ENCODE measurements at regions not wholly inside any gene's neighbourhood (a gene's known extent, or its start where the extent isn't known, plus 50 kb on each side); places are given as distances from the start of the nearest gene placed in this dataset.

DNA sequence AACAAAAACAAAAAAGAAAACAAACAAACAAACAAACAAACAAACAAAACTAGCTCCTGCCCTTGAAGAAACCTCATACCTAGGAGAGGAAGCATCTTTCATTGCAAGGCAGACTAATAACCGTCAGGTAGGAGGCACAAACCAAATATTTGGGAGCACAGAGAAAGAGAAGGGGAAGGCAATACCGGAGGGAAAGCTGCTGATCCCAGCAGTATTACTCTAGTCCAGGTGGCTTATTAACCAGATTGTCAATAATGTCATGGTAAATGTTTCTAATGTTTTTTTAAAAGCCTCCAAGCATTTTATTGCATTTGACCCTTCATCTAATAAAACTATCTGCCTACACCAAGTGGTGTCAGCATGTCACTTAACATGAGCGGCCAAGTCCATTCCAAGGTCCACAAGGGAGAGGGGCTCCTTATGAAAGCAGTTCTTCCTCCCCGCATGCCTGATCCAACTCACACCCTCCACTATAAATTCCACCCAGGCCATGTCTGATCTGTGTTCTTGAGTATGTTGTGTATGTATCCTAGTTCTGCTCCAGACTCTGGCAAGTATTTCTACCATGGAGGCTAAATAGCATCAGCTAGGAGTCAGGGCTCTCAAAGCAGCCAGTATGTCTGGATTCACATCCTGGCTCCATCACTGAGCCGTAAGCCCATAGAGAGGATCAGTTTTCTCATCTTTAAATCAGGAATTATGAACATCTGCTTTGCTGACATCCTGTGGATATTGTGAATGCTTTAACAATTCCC, 208.1 kb upstream of the TENM4 start:
- H3K4me1 Mint-ChIP-seq: no peaks in the 10 kb centered on the region
- H3K27ac Mint-ChIP-seq: no peak overlapping the region
- WGBS (ENCODE audit: insufficient coverage): no CpG with 5 or more reads among the region's 5 CpGs
- peaks cover 0 to 12% (median 7%) of the 10 kb centered on the region in 3 donors for H3K9me3 Mint-ChIP-seq
- no peaks in the 10 kb centered on the region for H3K36me3 ChIP-seq (ENCODE audit: control insufficient read depth in 2 of 2, extremely low read depth in 1 of 2, insufficient read depth in 1 of 2, low read length in 1 of 2)
- ChIA-PET CTCF (no interaction called here), POLR2A (no interaction called here)
- no peaks in the 10 kb centered on the region for H3K36me3 Mint-ChIP-seq
- no peaks in the 10 kb centered on the region for H3K9me3 ChIP-seq
- H3K4me3 Mint-ChIP-seq: no peak overlapping the region
- no peaks in the 10 kb centered on the region for H3K27me3 Mint-ChIP-seq
- ATAC-seq (replicated peaks in 1 of 4) (no peak), DNase-seq (no peak)
- H3K4me1 ChIP-seq (ENCODE audit: control insufficient read depth in 1 of 2, extremely low read depth in 1 of 2, insufficient read depth in 2 of 2, low read length in 2 of 2): no peaks in the 10 kb centered on the region
- H3K4me3 ChIP-seq (ENCODE audit: control insufficient read depth in 1 of 2, extremely low read depth in 1 of 2, low read length in 1 of 2): no peak overlapping the region
- H3K27me3 ChIP-seq (replicated peaks in 1 of 2; ENCODE audit: control insufficient read depth in 2 of 2, extremely low read depth in 1 of 2, insufficient read depth in 2 of 2, low read length in 1 of 2): no peaks in the 10 kb centered on the region
- H3K27ac ChIP-seq (ENCODE audit: low read length): no peak overlapping the region

DNA sequence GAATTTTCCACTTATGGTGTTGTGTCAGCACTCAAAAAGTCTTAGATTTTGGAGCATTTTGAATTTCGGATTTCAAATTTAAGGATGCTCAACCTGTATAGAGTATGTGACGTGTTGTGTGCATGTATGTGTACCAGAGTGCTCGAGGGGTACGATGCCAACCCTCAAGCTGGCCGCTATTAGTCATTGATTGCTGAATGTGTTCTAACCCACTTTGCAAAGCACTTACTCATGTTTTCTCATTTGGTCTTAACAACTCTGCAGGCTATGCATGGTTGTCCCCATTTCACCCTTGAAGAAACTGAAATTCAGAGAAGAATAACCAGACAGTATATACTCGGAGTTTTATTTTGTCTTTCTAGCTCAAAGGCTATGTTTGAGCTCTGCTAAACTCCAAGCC, 196.4 kb upstream of the TENM4 start:
- no peak overlapping the region for H3K4me3 Mint-ChIP-seq
- H3K9me3 ChIP-seq: no peaks in the 10 kb centered on the region
- H3K27ac Mint-ChIP-seq: no peak overlapping the region
- peaks cover 10% of the 10 kb centered on the region in 3 donors for H3K9me3 Mint-ChIP-seq
- no peaks in the 10 kb centered on the region for H3K4me1 ChIP-seq (ENCODE audit: control insufficient read depth in 1 of 2, extremely low read depth in 1 of 2, insufficient read depth in 2 of 2, low read length in 2 of 2)
- no peaks in the 10 kb centered on the region for H3K27me3 ChIP-seq (replicated peaks in 1 of 2; ENCODE audit: control insufficient read depth in 2 of 2, extremely low read depth in 1 of 2, insufficient read depth in 2 of 2, low read length in 1 of 2)
- no peaks in the 10 kb centered on the region for H3K27me3 Mint-ChIP-seq
- no peaks in the 10 kb centered on the region for H3K36me3 ChIP-seq (ENCODE audit: control insufficient read depth in 2 of 2, extremely low read depth in 1 of 2, insufficient read depth in 1 of 2, low read length in 1 of 2)
- no peaks in the 10 kb centered on the region for H3K4me1 Mint-ChIP-seq
- ATAC-seq (replicated peaks in 1 of 4) (no peak), DNase-seq (no peak)
- no peaks in the 10 kb centered on the region for H3K36me3 Mint-ChIP-seq
- H3K27ac ChIP-seq (ENCODE audit: low read length): no peak overlapping the region
- H3K4me3 ChIP-seq (ENCODE audit: control insufficient read depth in 1 of 2, extremely low read depth in 1 of 2, low read length in 1 of 2): no peak overlapping the region
- WGBS (ENCODE audit: insufficient coverage): 68% methylated on average over 2 of the region's 6 CpGs
- CTCF ChIA-PET: no interaction called here
- POLR2A ChIA-PET: no interaction called here

DNA sequence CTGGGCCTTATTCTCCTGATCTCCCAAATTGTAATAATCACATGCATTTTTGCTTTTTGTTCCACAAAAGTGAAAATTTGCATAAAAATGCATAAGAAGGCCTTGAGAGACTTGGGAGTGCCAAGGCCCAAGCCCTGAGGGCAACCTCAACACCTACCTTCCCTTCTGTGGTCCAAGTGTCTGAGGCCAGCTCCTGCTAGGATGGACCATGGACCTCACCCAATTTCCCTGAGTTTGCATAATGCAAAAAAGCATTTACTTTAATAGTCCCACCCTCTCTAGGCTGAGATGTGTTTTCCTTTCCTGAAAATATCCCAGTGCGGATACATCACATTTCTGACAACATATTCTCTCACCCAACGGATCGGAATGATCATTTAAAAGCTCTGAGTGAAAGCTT, 194.1 kb upstream of the TENM4 start:
- Mint-ChIP-seq H3K4me3 (no peak overlapping the region), H3K27me3 (no peaks in the 10 kb centered on the region), H3K4me1 (no peaks in the 10 kb centered on the region), H3K27ac (no peak overlapping the region), H3K36me3 (no peaks in the 10 kb centered on the region), H3K9me3 (peaks cover under 1 to 5% (median 4%) of the 10 kb centered on the region in 3 donors)
- CTCF ChIA-PET: no interaction called here
- DNase-seq: no peak
- 90% methylated on average over 3 of the region's 3 CpGs for WGBS (ENCODE audit: insufficient coverage)
- H3K4me3 ChIP-seq (ENCODE audit: control insufficient read depth in 1 of 2, extremely low read depth in 1 of 2, low read length in 1 of 2): no peak overlapping the region
- H3K4me1 ChIP-seq (ENCODE audit: control insufficient read depth in 1 of 2, extremely low read depth in 1 of 2, insufficient read depth in 2 of 2, low read length in 2 of 2): no peaks in the 10 kb centered on the region
- no peak overlapping the region for H3K27ac ChIP-seq (ENCODE audit: low read length)
- ATAC-seq (replicated peaks in 1 of 4): no peak
- no peaks in the 10 kb centered on the region for H3K27me3 ChIP-seq (replicated peaks in 1 of 2; ENCODE audit: control insufficient read depth in 2 of 2, extremely low read depth in 1 of 2, insufficient read depth in 2 of 2, low read length in 1 of 2)
- H3K36me3 ChIP-seq (ENCODE audit: control insufficient read depth in 2 of 2, extremely low read depth in 1 of 2, insufficient read depth in 1 of 2, low read length in 1 of 2): no peaks in the 10 kb centered on the region
- no peaks in the 10 kb centered on the region for H3K9me3 ChIP-seq
- POLR2A ChIA-PET: no interaction called here

DNA sequence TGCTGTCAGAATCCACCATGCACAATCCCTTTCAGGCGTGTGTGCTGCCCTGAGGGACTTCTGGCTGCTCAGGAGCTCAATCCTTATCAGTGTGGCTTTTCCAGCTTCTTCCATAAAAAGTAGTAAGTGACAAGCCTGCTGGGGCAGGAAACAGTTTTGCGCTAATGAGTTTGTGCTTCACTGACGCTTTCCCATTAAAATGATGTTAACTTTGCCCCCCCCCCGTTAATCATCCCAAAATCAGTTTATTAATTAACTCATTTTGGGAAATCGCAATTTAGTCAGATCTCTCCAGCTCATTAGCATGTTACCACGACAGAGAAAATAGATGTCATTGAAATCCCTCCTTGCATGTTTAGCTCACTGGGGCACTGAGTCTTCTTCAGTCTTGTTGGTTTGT, 186.5 kb upstream of the TENM4 start:
- Histone ChIP-seq H3K36me3 (ENCODE audit: control insufficient read depth in 2 of 2, extremely low read depth in 1 of 2, insufficient read depth in 1 of 2, low read length in 1 of 2) (no peaks in the 10 kb centered on the region), H3K9me3 (no peaks in the 10 kb centered on the region), H3K27me3 (replicated peaks in 1 of 2; ENCODE audit: control insufficient read depth in 2 of 2, extremely low read depth in 1 of 2, insufficient read depth in 2 of 2, low read length in 1 of 2) (no peaks in the 10 kb centered on the region), H3K27ac (ENCODE audit: low read length) (no peak overlapping the region), H3K4me1 (ENCODE audit: control insufficient read depth in 1 of 2, extremely low read depth in 1 of 2, insufficient read depth in 2 of 2, low read length in 2 of 2) (no peaks in the 10 kb centered on the region), H3K4me3 (ENCODE audit: control insufficient read depth in 1 of 2, extremely low read depth in 1 of 2, low read length in 1 of 2) (no peak overlapping the region)
- POLR2A ChIA-PET: no interaction called here
- H3K4me3 Mint-ChIP-seq: no peak overlapping the region
- DNase-seq (no peak), ATAC-seq (replicated peaks in 1 of 4) (no peak)
- peaks cover 0 to 11% (median 4%) of the 10 kb centered on the region in 3 donors for H3K9me3 Mint-ChIP-seq
- H3K27ac Mint-ChIP-seq: no peak overlapping the region
- 79% methylated on average over 2 of the region's 6 CpGs for WGBS (ENCODE audit: insufficient coverage)
- H3K36me3 Mint-ChIP-seq: no peaks in the 10 kb centered on the region
- peaks cover 0 to 4% of the 10 kb centered on the region in 2 donors for H3K27me3 Mint-ChIP-seq
- H3K4me1 Mint-ChIP-seq: no peaks in the 10 kb centered on the region
- CTCF ChIA-PET: no interaction called here

DNA sequence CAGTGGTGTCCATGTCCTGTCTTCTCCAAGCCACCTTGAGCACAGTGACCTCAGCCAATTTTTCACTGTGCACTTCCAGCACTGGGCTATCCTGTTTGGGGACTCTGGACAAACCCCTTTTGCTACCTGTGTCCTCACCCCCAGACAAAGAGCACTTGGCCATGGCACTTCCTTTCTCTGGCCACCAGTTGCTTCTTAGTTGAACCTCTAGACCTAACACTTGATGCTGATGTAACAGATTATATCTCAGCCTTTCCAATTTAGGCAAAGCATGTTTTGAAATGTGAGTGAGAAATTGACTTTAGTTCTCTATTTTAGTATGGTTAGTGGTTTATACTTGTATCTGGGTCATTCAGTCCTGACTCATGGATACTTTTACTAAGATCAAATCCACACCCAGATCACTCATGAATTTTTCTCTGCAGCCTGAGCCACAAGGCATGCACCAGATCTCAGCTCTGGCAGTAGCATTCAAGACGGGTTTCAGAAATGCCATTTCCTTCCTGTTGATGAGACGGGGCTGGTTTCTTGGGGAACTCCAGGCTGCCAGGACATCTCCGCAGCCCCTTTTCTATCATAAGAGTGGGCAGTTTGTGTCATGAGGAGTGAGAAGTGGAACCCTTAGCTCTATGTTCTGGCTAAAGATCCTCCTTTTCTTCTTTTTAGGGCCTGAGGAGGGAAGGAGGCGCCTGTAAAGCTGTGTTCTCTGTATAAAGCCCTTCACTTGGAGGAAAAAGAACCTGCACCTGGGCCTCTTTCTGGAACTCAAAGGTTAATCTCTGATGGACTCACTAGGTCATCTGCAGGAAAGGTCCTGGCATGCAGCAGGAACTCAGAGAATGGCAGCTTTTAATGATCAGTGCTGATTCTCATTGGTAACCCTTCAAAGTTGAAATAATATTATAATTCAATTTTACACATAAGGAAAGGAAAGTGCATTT, 185.6 kb upstream of the TENM4 start:
- DNase-seq: no peak
- POLR2A ChIA-PET: no interaction called here
- Histone ChIP-seq H3K9me3 (no peaks in the 10 kb centered on the region), H3K27ac (ENCODE audit: low read length) (no peak overlapping the region), H3K36me3 (ENCODE audit: control insufficient read depth in 2 of 2, extremely low read depth in 1 of 2, insufficient read depth in 1 of 2, low read length in 1 of 2) (no peaks in the 10 kb centered on the region), H3K27me3 (replicated peaks in 1 of 2; ENCODE audit: control insufficient read depth in 2 of 2, extremely low read depth in 1 of 2, insufficient read depth in 2 of 2, low read length in 1 of 2) (no peaks in the 10 kb centered on the region), H3K4me3 (ENCODE audit: control insufficient read depth in 1 of 2, extremely low read depth in 1 of 2, low read length in 1 of 2) (no peak overlapping the region), H3K4me1 (ENCODE audit: control insufficient read depth in 1 of 2, extremely low read depth in 1 of 2, insufficient read depth in 2 of 2, low read length in 2 of 2) (no peaks in the 10 kb centered on the region)
- H3K9me3 Mint-ChIP-seq: peaks cover 0 to 8% (median 5%) of the 10 kb centered on the region in 3 donors
- no peak overlapping the region for H3K27ac Mint-ChIP-seq
- WGBS (ENCODE audit: insufficient coverage): no CpG with 5 or more reads among the region's 4 CpGs
- H3K36me3 Mint-ChIP-seq: no peaks in the 10 kb centered on the region
- H3K4me1 Mint-ChIP-seq: no peaks in the 10 kb centered on the region
- no peak overlapping the region for H3K4me3 Mint-ChIP-seq
- H3K27me3 Mint-ChIP-seq: peaks cover 0 to 4% of the 10 kb centered on the region in 2 donors
- ATAC-seq (replicated peaks in 1 of 4): no peak
- CTCF ChIA-PET: no interaction called here

DNA sequence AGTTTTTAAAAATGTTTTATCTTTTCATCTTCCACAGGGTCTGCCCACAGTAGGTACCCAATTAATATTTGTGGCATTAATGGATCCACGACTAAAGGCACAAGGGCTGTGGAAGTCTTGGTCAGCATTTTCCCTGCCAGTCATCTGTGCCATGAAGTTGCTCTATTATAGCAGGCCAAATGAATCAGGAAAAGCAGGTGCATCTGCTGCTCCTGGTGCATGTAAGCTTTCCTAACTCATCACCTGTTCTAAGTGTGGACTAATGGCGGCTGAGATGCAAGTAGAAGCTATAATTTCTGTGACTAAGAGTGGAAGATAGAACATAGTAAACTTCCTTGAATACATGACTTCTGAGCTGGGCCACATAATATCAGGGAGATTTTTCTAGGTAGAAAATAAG, 182.5 kb upstream of the TENM4 start:
- ChIA-PET CTCF (no interaction called here), POLR2A (no interaction called here)
- Histone ChIP-seq H3K27me3 (replicated peaks in 1 of 2; ENCODE audit: control insufficient read depth in 2 of 2, extremely low read depth in 1 of 2, insufficient read depth in 2 of 2, low read length in 1 of 2) (no peaks in the 10 kb centered on the region), H3K9me3 (no peaks in the 10 kb centered on the region), H3K27ac (ENCODE audit: low read length) (no peak overlapping the region), H3K4me1 (ENCODE audit: control insufficient read depth in 1 of 2, extremely low read depth in 1 of 2, insufficient read depth in 2 of 2, low read length in 2 of 2) (no peaks in the 10 kb centered on the region), H3K4me3 (ENCODE audit: control insufficient read depth in 1 of 2, extremely low read depth in 1 of 2, low read length in 1 of 2) (no peak overlapping the region), H3K36me3 (ENCODE audit: control insufficient read depth in 2 of 2, extremely low read depth in 1 of 2, insufficient read depth in 1 of 2, low read length in 1 of 2) (no peaks in the 10 kb centered on the region)
- H3K36me3 Mint-ChIP-seq: no peaks in the 10 kb centered on the region
- H3K27ac Mint-ChIP-seq: no peak overlapping the region
- WGBS (ENCODE audit: insufficient coverage): 55% methylated on average over 1 of the region's 2 CpGs
- ATAC-seq (replicated peaks in 1 of 4) (no peak), DNase-seq (no peak)
- H3K9me3 Mint-ChIP-seq: peaks cover 0 to 11% (median 8%) of the 10 kb centered on the region in 3 donors
- H3K27me3 Mint-ChIP-seq: peaks cover 0 to 4% of the 10 kb centered on the region in 2 donors
- H3K4me3 Mint-ChIP-seq: no peak overlapping the region
- H3K4me1 Mint-ChIP-seq: no peaks in the 10 kb centered on the region
